ENCODE measurements at regions not wholly inside any gene's neighbourhood (a gene's known extent, or its start where the extent isn't known, plus 50 kb on each side); places are given as distances from the start of the nearest gene placed in this dataset.

DNA sequence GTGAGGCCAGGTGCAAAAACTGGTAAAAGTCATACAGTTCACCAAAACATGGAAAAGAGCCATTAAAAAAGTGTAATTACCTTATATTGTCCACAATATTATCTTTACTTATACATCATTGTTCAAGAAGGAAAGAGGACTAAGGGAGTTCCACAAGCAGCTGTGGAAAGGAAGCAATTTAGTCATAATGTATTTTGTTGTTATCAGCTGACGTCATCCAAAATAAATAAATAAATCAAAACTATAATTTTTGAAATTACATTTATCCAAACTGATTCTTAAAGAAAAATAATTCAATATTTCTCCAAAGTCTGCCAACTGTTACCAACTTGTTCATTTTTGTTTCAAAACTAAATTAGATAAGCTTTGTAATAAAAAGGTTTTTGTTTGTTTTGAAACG is 256.1 kb upstream of the CNTNAP5 start:
- WGBS, 2 donors = 55 to 59% methylated on average over 2 of the region's 2 CpGs
- H3K4me1 ChIP-seq = no peaks in the 10 kb centered on the region
- H3K27ac ChIP-seq = no peak overlapping the region
- H3K27me3 ChIP-seq = no peaks in the 10 kb centered on the region
- no peak for DNase-seq (ENCODE audit: low spot score in 2 of 2)
- H3K4me3 ChIP-seq = no peak overlapping the region
- no peaks in the 10 kb centered on the region for H3K9me3 ChIP-seq
- TF ChIP-seq EP300 (IDR thresholded peaks at IDR 0.05) (no peak), POLR2A (IDR thresholded peaks at IDR 0.05) (no peak)
- TF ChIP-seq, protein P1, sequence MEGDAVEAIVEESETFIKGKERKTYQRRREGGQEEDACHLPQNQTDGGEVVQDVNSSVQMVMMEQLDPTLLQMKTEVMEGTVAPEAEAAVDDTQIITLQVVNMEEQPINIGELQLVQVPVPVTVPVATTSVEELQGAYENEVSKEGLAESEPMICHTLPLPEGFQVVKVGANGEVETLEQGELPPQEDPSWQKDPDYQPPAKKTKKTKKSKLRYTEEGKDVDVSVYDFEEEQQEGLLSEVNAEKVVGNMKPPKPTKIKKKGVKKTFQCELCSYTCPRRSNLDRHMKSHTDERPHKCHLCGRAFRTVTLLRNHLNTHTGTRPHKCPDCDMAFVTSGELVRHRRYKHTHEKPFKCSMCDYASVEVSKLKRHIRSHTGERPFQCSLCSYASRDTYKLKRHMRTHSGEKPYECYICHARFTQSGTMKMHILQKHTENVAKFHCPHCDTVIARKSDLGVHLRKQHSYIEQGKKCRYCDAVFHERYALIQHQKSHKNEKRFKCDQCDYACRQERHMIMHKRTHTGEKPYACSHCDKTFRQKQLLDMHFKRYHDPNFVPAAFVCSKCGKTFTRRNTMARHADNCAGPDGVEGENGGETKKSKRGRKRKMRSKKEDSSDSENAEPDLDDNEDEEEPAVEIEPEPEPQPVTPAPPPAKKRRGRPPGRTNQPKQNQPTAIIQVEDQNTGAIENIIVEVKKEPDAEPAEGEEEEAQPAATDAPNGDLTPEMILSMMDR (IDR thresholded peaks at IDR 0.05) = no peak
- H3K36me3 ChIP-seq = no peaks in the 10 kb centered on the region

DNA sequence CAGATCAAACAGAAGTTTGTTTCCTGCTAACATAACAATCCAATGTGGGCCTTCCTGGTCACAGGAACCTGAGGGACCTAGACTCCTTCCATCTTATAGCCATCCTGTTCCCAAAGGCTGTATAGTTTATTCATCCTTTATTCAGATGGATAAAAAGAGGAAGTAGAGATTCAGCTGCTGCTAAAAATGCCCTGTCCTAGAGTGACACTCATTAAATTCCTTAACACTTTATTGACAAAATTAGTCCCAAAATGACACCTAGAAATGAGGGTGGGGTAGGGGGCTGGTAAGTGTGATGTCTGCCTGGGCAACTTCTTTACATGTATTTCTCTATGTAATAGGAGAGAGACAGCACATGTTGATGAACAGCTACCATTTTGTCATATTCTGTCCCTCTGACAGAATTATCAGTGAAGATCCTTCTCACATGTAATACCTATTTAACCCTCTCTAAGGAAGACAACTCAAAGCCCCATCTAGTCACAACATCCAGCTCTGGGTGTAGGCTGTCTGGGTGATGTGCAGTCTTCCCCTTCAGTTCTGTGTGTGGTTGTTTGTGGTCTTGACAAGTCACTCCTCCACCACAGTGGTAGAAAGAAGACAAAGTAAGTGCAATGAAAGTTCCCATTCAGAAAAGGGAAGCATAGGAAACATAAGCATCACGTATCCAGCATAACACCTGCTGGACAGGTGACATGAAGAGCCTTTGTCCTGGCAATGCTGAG is 253.9 kb upstream of the CNTNAP5 start:
- Histone ChIP-seq H3K27me3 (no peaks in the 10 kb centered on the region), H3K4me3 (no peak overlapping the region), H3K4me1 (no peaks in the 10 kb centered on the region), H3K9me3 (no peaks in the 10 kb centered on the region), H3K27ac (no peak overlapping the region), H3K36me3 (no peaks in the 10 kb centered on the region)
- DNase-seq (ENCODE audit: low spot score in 2 of 2) = no peak
- no peak for TF ChIP-seq EP300 (IDR thresholded peaks at IDR 0.05)
- TF ChIP-seq, protein P1 (IDR thresholded peaks at IDR 0.05) = no peak
- TF ChIP-seq POLR2A (IDR thresholded peaks at IDR 0.05) = no peak
- 83 to 91% methylated on average over 1 of the region's 1 CpG for WGBS, 2 donors

DNA sequence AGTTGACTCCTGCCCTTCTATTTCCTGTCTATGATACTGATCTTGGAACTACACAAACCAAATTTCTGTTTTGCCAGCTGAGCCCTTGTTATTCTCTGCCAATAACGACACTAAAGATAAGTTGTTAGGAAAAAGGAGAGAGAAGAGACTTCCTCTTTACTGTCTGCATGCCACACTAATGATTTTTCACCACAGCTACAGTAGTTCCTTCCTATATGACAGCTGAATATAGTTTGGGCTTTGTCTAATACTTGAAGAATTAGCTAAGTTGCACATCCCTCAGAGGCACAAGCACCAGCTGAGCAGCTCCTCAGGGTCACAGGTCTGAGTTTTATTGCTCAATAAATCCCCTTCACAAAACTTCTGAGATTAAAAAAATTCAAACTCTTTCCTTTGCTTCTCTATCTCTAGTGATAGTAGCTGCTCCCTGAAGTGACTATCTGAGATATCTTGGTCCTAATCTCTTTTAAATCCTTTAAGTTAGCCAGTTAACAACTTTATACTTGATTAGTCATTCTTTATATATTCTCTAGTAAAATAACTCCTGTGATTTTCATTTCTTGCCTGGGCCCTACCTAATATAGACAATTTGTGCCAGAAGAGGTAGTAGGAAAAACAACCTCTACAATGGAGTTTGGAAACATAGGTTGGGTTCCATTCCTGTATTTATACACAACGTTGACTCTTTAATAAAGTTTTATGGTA is 253.0 kb upstream of the CNTNAP5 start:
- Histone ChIP-seq H3K4me1 (no peaks in the 10 kb centered on the region), H3K27me3 (no peaks in the 10 kb centered on the region), H3K4me3 (no peak overlapping the region), H3K36me3 (no peaks in the 10 kb centered on the region), H3K27ac (no peak overlapping the region), H3K9me3 (no peaks in the 10 kb centered on the region)
- DNase-seq (ENCODE audit: low spot score in 2 of 2) = no peak
- no peak for TF ChIP-seq POLR2A (IDR thresholded peaks at IDR 0.05)
- TF ChIP-seq EP300 (IDR thresholded peaks at IDR 0.05) = no peak
- TF ChIP-seq, protein P1 (IDR thresholded peaks at IDR 0.05) = no peak
- WGBS, 2 donors = 44 to 47% methylated on average over 2 of the region's 2 CpGs

DNA sequence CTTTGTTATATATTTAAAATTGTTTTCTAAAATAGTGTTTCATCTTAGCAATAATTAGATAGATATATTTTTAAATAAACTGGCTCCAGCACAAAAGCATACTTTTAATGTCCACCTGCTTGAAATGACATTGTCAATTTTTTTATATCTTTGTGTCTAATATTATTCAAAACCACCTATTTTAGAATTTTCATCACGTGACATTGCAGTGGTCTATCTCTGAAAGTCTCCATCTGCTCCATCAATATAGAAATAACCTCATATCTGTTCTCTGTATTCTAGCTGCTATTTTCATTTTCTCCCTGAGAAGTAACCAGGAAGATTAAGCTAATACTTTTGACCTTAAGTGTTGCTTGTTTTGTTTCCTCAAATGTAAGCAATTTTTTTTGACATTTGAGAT is 248.0 kb upstream of the CNTNAP5 start:
- no peak for DNase-seq (ENCODE audit: low spot score in 2 of 2)
- Histone ChIP-seq H3K4me3 (no peak overlapping the region), H3K36me3 (no peaks in the 10 kb centered on the region), H3K9me3 (no peaks in the 10 kb centered on the region), H3K27ac (no peak overlapping the region), H3K4me1 (no peaks in the 10 kb centered on the region), H3K27me3 (no peaks in the 10 kb centered on the region)
- TF ChIP-seq, protein P1 (IDR thresholded peaks at IDR 0.05) = no peak
- TF ChIP-seq POLR2A (IDR thresholded peaks at IDR 0.05) (no peak), EP300 (IDR thresholded peaks at IDR 0.05) (no peak)
- WGBS, 2 donors = 85% methylated on average over 1 of the region's 1 CpG

DNA sequence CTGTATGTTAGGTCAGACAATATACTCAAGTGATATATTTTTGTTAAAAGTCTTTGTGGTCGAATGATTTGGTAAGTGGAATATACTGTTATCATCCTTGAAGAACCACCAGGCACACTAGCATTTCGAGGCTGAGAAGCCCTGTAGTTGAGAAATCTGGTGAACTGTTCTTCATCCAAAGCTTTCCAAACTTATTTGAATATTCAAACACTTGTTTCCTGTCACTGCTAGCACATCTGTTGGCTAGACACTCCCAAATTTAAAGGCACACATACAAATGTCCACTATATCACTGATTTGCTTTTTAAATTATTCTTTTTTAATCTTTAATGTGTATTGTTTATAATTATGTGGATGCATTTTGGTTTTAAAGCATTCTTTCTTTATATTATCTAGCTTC is 241.9 kb upstream of the CNTNAP5 start:
- Histone ChIP-seq H3K4me3 (no peak overlapping the region), H3K27ac (no peak overlapping the region), H3K36me3 (no peaks in the 10 kb centered on the region), H3K27me3 (no peaks in the 10 kb centered on the region), H3K9me3 (peaks cover 0 to 6% (median 0%) of the 10 kb centered on the region in 4 donors), H3K4me1 (no peaks in the 10 kb centered on the region)
- 68 to 72% methylated on average over 2 of the region's 2 CpGs for WGBS, 2 donors
- DNase-seq (ENCODE audit: low spot score in 2 of 2) = no peak
- TF ChIP-seq, protein P1 (IDR thresholded peaks at IDR 0.05) = no peak
- no peak for TF ChIP-seq POLR2A (IDR thresholded peaks at IDR 0.05)
- TF ChIP-seq EP300 (IDR thresholded peaks at IDR 0.05) = no peak

All from tibial nerve (tissue), 4 donors.